H1 (cell line): ENCODE measurements at regions not wholly inside any gene's neighbourhood (a gene's known extent, or its start where the extent isn't known, plus 50 kb on each side); places are given as distances from the start of the nearest gene placed in this dataset.

ENCODE experiments used
- CTCF ChIA-PET: fragments of 300-600 bp; sonication (Branson Sonifier 250); formaldehyde crosslinking; loops from one replicate; lab custom pipeline; 2021; ENCODE audit not compliant: partially characterized antibody; lab: Charles Lee
- POLR2A ChIA-PET: fragments of 300-600 bp; sonication (Branson Sonifier 250); formaldehyde crosslinking; loops from one replicate; lab custom pipeline; 2021; ENCODE audit warnings: inconsistent platforms; ENCODE audit not compliant: partially characterized antibody; lab: Charles Lee
- DNase-seq, 2 experiments: peaks; one replicate each; pipeline versions ENCODE4 v3.0.0 to v3.0.0-alpha.2; 2010 to 2022; ENCODE audit warnings: low spot score in 2 of 2, low read depth in 1 of 2, mixed read lengths in 1 of 2
- FAIRE-seq: peaks from 2 replicates; lab custom pipeline; 2011; peaks lifted over from hg19 to GRCh38; lab: Jason Lieb, UNC
- H2AFZ ChIP-seq: 2 replicates; pipeline ENCODE4 v1.8.1; 2012; ENCODE audit warnings: low read length, inconsistent platforms
- H2AK5ac ChIP-seq: 2 replicates; pipeline ENCODE4 v1.6.1; 2013; ENCODE audit warnings: low read depth, low read length
- H2BK120ac ChIP-seq: replicated peaks from 2 replicates; pipeline ENCODE3; 2013; ENCODE audit warnings: low read depth, low read length, inconsistent platforms
- H2BK12ac ChIP-seq: 2 replicates; pipeline ENCODE4 v1.6.1; 2013; ENCODE audit warnings: low read depth, low read length
- H2BK15ac ChIP-seq: 2 replicates; pipeline ENCODE4 v1.6.1; 2013; ENCODE audit warnings: low read length
- H2BK20ac ChIP-seq: 2 replicates; pipeline ENCODE4 v1.6.1; 2013; ENCODE audit warnings: low read length
- H2BK5ac ChIP-seq: 2 replicates; pipeline ENCODE4 v1.6.1; 2013; ENCODE audit warnings: low read depth, low read length
- H3K14ac ChIP-seq: 2 replicates; pipeline ENCODE4 v1.6.1; 2013; ENCODE audit warnings: inconsistent platforms; ENCODE audit not compliant: insufficient read length
- H3K18ac ChIP-seq: 2 replicates; pipeline ENCODE4 v1.6.1; 2013; ENCODE audit warnings: low read length; ENCODE audit errors: extremely low read depth
- H3K23ac ChIP-seq: 2 replicates; pipeline ENCODE4 v1.6.1; 2013; ENCODE audit warnings: inconsistent platforms; ENCODE audit not compliant: insufficient read length
- H3K23me2 ChIP-seq: 2 replicates; pipeline ENCODE4 v1.6.1; 2013; ENCODE audit warnings: low read depth, low read length
- H3K27ac ChIP-seq: 2 replicates; pipeline ENCODE4 v1.6.1; 2011; ENCODE audit warnings: low read depth, low read length, inconsistent platforms
- H3K27me3 ChIP-seq, 4 experiments: replicated peaks in 1 of 4; 1 replicate in 1 of 4; 2 replicates in 3 of 4; pipeline versions ENCODE4 v1.6.1 to v1.8.1; 2011 to 2013; ENCODE audit warnings: low read length in 3 of 4, mild to moderate bottlenecking in 3 of 4, inconsistent platforms in 2 of 4, mixed read lengths in 2 of 4, moderate library complexity in 1 of 4; ENCODE audit not compliant: control insufficient read depth in 3 of 4, insufficient read depth in 3 of 4; ENCODE audit errors: extremely low read depth in 1 of 4
- H3K36me3 ChIP-seq, 4 experiments: 2 replicates each; pipeline versions ENCODE4 v1.6.1 to v1.8.1; 2011 to 2013; ENCODE audit warnings: mild to moderate bottlenecking in 4 of 4, low read length in 3 of 4, moderate library complexity in 2 of 4, control low read depth in 1 of 4, inconsistent platforms in 1 of 4; ENCODE audit not compliant: insufficient read depth in 4 of 4, control insufficient read depth in 2 of 4
- H3K4ac ChIP-seq: replicated peaks from 2 replicates; pipeline ENCODE3; 2013; ENCODE audit warnings: low read length, low read depth, mixed read lengths, inconsistent platforms; ENCODE audit not compliant: insufficient read length
- H3K4me1 ChIP-seq, 4 experiments: replicated peaks in 1 of 4; 1 replicate in 1 of 4; 2 replicates in 3 of 4; pipeline versions ENCODE4 v1.6.1 to v1.8.1; 2011 to 2013; ENCODE audit warnings: low read length in 3 of 4, inconsistent platforms in 2 of 4, mixed read lengths in 1 of 4; ENCODE audit not compliant: insufficient read depth in 4 of 4, control insufficient read depth in 3 of 4
- H3K4me2 ChIP-seq, 2 experiments: 2 replicates each; pipeline versions ENCODE4 v1.6.1 to v1.8.1; 2011 to 2013; ENCODE audit warnings: low read depth in 2 of 2, low read length in 2 of 2, control low read depth in 1 of 2, inconsistent platforms in 1 of 2, mild to moderate bottlenecking in 1 of 2; ENCODE audit not compliant: insufficient read depth in 1 of 2
- H3K4me3 ChIP-seq, 4 experiments: fragments of 200-600, 300-600 bp in 1 of 4; sonication (generic), shearing (Covaris generic), sonication (Bioruptor Twin) in 1 of 4; 2 replicates each; pipeline versions ENCODE4 v1.5.1 to v1.8.1; 2011 to 2016; ENCODE audit warnings: low read length in 4 of 4, low read depth in 3 of 4, control low read depth in 2 of 4, inconsistent platforms in 2 of 4, mild to moderate bottlenecking in 2 of 4, mixed read lengths in 1 of 4, moderate library complexity in 1 of 4; ENCODE audit not compliant: insufficient read depth in 2 of 4; ENCODE audit errors: extremely low read depth in 1 of 4
- H3K56ac ChIP-seq: replicated peaks from 2 replicates; pipeline ENCODE3; 2013; ENCODE audit warnings: low read depth, mild to moderate bottlenecking, mixed read lengths, low read length, inconsistent platforms; ENCODE audit not compliant: insufficient read length
- H3K79me1 ChIP-seq: 2 replicates; pipeline ENCODE4 v1.6.1; 2013; ENCODE audit warnings: low read depth, low read length, control low read depth
- H3K79me2 ChIP-seq, 2 experiments: 2 replicates each; pipeline versions ENCODE4 v1.6.1 to v1.8.1; 2012 to 2013; ENCODE audit warnings: low read length in 2 of 2, mild to moderate bottlenecking in 2 of 2, inconsistent platforms in 1 of 2; ENCODE audit not compliant: insufficient read depth in 2 of 2, control insufficient read depth in 1 of 2
- H3K9ac ChIP-seq, 4 experiments: replicated peaks in 1 of 4; 1 replicate in 1 of 4; 2 replicates in 3 of 4; pipeline versions ENCODE4 v1.6.1 to v1.8.1; 2011 to 2013; ENCODE audit warnings: low read depth in 3 of 4, low read length in 3 of 4, control low read depth in 2 of 4, mild to moderate bottlenecking in 2 of 4, moderate library complexity in 2 of 4, inconsistent platforms in 1 of 4; ENCODE audit errors: extremely low read depth in 1 of 4
- H3K9me3 ChIP-seq, 2 experiments: 2 replicates each; pipeline versions ENCODE4 v1.6.1 to v1.8.1; 2012 to 2013; ENCODE audit warnings: mild to moderate bottlenecking in 2 of 2, moderate library complexity in 2 of 2, control low read depth in 1 of 2, inconsistent platforms in 1 of 2, low read depth in 1 of 2, low read length in 1 of 2, mixed read lengths in 1 of 2; ENCODE audit not compliant: insufficient read depth in 2 of 2
- H4K20me1 ChIP-seq, 2 experiments: replicated peaks in 1 of 2; 2 replicates each; pipeline versions ENCODE3 to v1.8.1; 2011 to 2013; ENCODE audit warnings: inconsistent platforms in 2 of 2, low read length in 2 of 2, mild to moderate bottlenecking in 1 of 2; ENCODE audit not compliant: insufficient read depth in 2 of 2, control insufficient read depth in 1 of 2
- H4K5ac ChIP-seq: 2 replicates; pipeline ENCODE4 v1.6.1; 2013; ENCODE audit warnings: low read length, low read depth, mixed read lengths, inconsistent platforms; ENCODE audit not compliant: insufficient read length
- H4K8ac ChIP-seq: 2 replicates; pipeline ENCODE4 v1.8.0; 2013; ENCODE audit warnings: mild to moderate bottlenecking, moderate library complexity, low read length, inconsistent platforms; ENCODE audit not compliant: insufficient read depth; ENCODE audit errors: extremely low read depth
- H4K91ac ChIP-seq: replicated peaks from 2 replicates; pipeline ENCODE3; 2013; ENCODE audit warnings: low read length, mixed read lengths, inconsistent platforms; ENCODE audit not compliant: insufficient read length
- CHD1 ChIP-seq: IDR thresholded peaks from 2 replicates; pipeline ENCODE4 v1.6.1; 2012; ENCODE audit warnings: low read depth, low read length, improper control_type of control experiment
- NRF1 ChIP-seq: IDR thresholded peaks from 2 replicates; pipeline ENCODE4 v1.6.1; 2011; ENCODE audit warnings: mild to moderate bottlenecking, low read depth, low read length, improper control_type of control experiment
- WGBS, 2 experiments: shearing (Covaris generic) in 1 of 2; methylation state at CpG; one replicate each; pipeline versions ENCODE4 v1.1.6 to v1.1.7; 2013 to 2015; ENCODE audit warnings: low lambda C conversion rate in 2 of 2, mixed read lengths in 2 of 2, inconsistent platforms in 1 of 2, low coverage in 1 of 2, missing lambda C conversion rate in 1 of 2; ENCODE audit not compliant: insufficient replicate concordance in 2 of 2, insufficient coverage in 1 of 2, insufficient read length in 1 of 2; ENCODE audit errors: extremely low coverage in 1 of 2, missing lambda C conversion rate in 1 of 2; 5-methylcytosine and 5-hydroxymethylcytosine counted together

GRCh38 chr5:74952406-74952805, 86.2 kb upstream of the FAM169A start:
- no peak overlapping the region for H2AK5ac ChIP-seq
- H3K4me3 ChIP-seq, result no peak overlapping the region
- H4K20me1 ChIP-seq, result no peaks in the 10 kb centered on the region
- no peaks in the 10 kb centered on the region for H3K9me3 ChIP-seq
- H3K9ac ChIP-seq, result no peak overlapping the region
- TF ChIP-seq CHD1 (no peak), NRF1 (no peak)
- no peaks in the 10 kb centered on the region; the same call in 1 of the 2 replicates for H3K23me2 ChIP-seq
- no peaks in the 10 kb centered on the region for H3K79me2 ChIP-seq
- H3K14ac ChIP-seq, result no peak overlapping the region
- H3K56ac ChIP-seq, result no peak overlapping the region
- no peak overlapping the region for H2BK120ac ChIP-seq
- 92% methylated on average over 4 of the region's 4 CpGs; no CpG with 5 or more reads in 1 of the 2 experiments for WGBS, 2 experiments
- H3K23ac ChIP-seq, result no peak overlapping the region
- no peak overlapping the region for H2AFZ ChIP-seq
- H2BK12ac ChIP-seq, result no peak overlapping the region
- H4K5ac ChIP-seq, result no peak overlapping the region
- CTCF ChIA-PET, result interaction anchor here (1.4 to 2.4 kb wide), 2 partner anchors 10 to 17 kb away, joined by 4 to 7 read pairs; no protein-coding TSS in a partner anchor
- no peak overlapping the region for H3K27ac ChIP-seq
- H3K18ac ChIP-seq, result no peak overlapping the region
- FAIRE-seq, result no peak
- H2BK15ac ChIP-seq, result no peak overlapping the region
- no peak for DNase-seq
- H2BK5ac ChIP-seq, result no peak overlapping the region
- no peak overlapping the region for H4K91ac ChIP-seq
- peaks cover 3 to 8% (median 5%) of the 10 kb centered on the region in 4 experiments; a peak in 5 of 7 replicates for H3K4me1 ChIP-seq
- H3K4ac ChIP-seq, result no peak overlapping the region
- no peak overlapping the region for H3K4me2 ChIP-seq
- no peaks in the 10 kb centered on the region for H3K27me3 ChIP-seq
- no peaks in the 10 kb centered on the region for H3K79me1 ChIP-seq
- no peak overlapping the region for H4K8ac ChIP-seq
- no peaks in the 10 kb centered on the region for H3K36me3 ChIP-seq
- POLR2A ChIA-PET, result no interaction called here
- no peak overlapping the region for H2BK20ac ChIP-seq
